Urothelium cell line (cell line): ENCODE measurements at regions not wholly inside any gene's neighbourhood (a gene's known extent, or its start where the extent isn't known, plus 50 kb on each side); places are given as distances from the start of the nearest gene placed in this dataset.
A peak's percentile ranks its signal among the peaks of the same experiment; 100 is the strongest.

ENCODE experiments used
- DNase-seq: peaks from one replicate; pipeline ENCODE4 v3.0.0; 2011; ENCODE audit warnings: low spot score, mixed read lengths
- FAIRE-seq: peaks from 2 replicates; lab custom pipeline; 2011; peaks lifted over from hg19 to GRCh38; lab: Jason Lieb, UNC

DNA sequence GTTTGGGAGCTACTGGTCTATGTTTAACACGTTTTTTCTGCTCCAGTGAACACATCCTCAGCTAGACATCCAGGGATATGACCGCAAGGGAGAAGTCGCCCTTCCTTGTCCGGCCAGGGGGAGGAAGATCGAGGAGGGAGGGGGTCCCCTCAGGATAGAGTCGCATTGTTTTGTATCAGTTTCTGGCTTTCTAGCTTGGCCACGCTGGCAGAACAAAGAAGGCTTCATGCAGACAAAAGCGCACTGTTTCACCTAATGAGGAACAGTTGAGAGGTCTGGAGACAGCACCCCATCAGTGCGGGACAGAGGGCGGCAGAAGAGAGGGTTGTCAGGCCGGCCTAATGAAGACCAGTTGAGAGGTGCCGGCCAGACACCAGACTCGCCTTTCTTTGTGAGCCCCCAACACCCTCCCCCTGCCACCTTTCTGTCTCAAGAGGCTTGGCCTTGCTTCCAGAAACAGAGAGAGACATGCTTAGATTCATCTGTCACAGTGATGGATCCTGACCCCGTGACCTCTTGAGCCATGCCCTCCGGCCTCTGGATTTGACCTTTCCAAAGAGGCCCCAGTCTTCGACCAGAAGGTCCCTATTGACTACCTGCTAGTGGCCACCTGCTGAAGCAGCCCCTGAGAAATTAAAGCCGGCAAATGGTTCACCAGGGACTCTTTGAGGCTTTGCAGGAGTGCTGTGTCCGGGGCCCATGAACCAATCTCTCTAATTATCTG lies 254.7 kb upstream of the TBX3 start:
- DNase-seq (no peak), FAIRE-seq (no peak)

DNA sequence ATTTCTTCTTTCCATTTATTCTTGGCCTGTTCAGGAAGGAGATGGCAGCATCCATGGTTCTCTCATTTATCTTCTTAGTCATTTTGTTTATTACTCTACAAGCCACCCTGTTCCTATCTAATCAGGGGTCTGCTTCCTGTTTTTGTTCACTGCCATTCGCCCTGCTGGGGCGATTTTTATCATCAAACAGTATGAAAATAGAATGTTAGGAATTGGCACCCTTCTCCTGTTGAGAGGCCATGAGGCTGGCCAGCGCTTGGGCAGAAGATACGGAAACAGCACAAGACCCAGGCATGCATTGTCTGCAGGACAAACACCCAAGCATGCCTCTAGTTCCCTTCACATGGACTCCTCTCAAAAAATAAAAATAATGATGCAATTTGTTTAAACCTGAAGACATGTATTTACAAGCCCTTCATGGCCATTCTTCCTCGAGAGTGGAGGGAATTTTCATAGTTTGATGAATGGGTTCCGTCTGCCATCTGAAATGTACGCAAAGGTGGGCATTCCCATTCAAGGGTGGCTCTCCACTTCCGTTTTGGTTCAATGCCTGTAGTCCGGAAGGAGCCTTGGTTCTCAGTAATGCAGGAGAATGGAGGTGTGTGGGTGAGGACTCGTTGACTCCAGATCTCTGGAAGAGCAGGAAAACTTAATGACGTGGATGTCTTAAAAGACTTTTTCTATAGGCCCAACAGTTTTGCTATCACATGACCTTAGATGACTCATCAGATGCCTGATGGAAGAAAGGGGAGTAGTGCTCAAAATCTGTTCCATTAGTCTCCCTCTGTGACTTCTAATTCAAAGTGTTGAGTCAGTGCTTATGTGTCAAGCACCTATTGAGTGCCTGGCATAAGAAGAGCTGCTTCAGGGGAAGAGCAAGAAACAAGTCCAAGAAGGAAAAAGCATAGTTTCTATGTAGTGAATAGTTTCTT lies 252.4 kb upstream of the TBX3 start:
- FAIRE-seq (no peak), DNase-seq (peak; percentile 21)

DNA sequence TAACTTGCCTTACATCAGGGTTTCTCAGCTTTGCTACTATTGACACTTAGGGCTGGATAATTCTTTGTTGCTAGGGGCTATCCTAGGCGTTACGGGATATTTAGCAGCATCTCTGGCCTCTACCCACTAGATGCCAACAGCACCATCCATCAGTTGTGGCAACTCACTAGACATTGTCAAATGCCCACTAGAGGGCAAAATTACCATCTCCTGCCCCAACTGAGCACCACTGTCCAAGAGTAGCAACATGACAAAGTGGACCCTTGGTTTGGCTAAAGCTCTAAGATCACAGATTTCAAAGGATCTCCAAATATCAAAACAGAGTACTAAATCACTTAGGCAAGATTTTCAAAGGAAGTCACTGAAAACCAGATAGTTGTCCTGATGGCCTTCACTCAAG lies 251.7 kb upstream of the TBX3 start:
- no peak for FAIRE-seq

DNA sequence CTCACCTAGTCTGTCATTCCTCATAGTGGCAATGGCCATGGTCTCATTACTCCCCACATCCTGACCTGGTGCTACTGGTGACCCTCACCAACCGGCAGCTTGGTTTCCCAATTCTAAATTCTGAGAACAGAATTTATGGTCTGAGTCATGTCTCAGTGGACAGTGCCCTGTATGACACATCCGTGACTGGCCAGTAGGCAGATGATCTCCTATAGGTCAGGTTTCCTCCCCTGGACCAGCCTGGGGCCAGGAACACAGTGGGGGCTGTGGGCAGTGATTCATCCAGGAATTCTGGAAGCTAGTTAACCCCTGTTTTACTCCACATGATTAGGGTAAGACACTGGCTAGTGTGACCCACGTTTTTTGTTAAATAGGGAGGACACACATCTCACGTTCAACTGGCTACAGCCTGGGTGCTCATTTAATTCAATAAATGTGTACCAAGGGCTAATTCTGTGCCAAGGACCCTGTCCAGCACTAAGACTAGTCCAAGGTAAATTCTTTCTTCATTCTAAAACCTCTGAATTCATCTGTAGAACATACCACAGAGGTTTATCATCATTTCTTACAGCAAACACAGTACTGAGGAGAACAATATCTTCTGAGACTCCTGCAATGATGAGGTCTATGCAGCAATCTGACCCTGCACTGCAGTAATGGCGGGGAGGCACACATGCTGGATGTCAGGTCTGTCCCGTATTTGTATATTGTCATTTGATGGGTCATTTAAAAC lies 249.6 kb upstream of the TBX3 start:
- DNase-seq (peak; percentile 84), FAIRE-seq (peak; percentile 84)

More for the DNA sequence above, 251.7 kb upstream of the TBX3 start:
- no peak for DNase-seq

DNA sequence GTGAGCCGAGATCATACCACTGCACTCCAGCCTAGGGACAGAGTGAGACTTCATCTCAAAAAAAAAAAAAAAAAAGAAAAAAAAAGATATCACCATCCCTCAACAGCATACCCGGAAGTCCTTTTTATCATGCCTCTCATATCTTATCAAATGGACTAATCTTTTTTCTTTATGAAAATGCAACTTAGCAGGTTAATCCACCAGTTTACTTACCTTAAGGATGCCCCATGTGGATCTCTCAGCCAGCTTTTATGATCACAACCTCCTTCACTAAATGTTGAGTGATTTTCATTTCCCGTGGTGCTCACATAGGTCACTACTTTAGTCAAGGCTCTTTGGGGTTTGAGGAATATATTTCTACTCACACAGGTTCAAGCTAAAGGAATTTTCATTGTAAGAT lies 248.8 kb upstream of the TBX3 start:
- FAIRE-seq, result no peak
- no peak for DNase-seq

DNA sequence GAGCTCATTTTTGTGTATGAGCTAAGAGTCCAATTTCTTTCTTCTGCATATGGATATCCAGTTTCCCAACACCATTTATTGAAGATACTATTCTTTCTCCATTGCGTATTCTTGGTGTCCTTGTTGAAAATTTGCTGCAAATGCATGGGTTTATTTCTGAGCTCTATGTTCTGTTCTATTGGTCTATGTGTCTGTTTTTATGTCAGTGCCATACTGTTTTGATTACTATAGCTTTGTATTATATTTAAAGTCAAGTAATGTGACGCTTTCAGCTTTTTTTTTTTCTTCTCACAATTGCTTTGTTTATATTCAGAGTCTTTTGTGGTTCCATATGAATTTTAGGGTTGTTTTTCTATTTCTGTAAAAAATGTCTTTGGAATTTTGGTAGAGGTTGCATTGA lies 247.1 kb upstream of the TBX3 start:
- FAIRE-seq (no peak), DNase-seq (no peak)

DNA sequence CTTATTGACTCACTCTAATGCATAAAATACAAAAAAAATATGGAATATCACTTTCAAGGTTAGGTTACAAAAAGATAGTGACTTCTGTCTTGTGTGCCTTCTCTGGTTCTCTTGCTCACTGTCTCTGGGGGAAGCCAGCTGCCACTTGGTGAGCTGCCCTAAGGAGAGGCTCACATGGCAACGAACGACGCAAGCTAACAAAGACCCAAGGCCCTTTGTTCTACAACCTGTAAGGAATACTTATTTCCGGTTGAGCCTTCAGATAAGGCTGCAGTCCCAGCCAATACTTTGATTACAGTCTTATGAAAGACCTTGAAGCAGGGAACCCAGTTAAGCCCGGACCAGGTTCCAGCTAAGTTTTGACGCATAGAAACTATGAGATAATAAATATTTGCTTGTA lies 242.4 kb upstream of the TBX3 start:
- no peak for FAIRE-seq

DNA sequence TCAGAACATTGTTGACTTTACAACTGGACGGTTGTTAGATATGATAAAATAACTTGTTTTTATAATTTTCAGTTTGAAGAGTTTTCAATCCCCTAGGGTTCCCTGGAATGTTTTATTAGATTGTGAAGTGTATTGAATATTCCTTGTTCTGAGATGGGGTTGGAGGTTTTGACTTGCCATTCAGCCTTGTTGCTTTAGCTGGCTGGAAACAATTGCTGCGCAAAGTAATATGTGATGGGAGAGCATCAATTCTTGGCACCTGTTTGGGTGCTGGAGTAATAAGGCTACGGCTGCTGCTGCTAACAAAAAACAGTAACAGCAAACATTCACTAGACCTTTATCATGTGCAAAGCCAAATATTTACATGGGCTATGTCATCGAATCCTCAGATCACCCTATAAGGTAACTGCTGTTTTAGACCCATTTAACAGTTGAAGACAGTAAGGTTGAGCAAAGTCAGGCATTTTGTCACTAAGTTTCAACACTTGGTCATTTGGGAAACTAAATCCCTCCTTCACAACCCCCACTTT lies 241.0 kb upstream of the TBX3 start:
- FAIRE-seq (no peak), DNase-seq (no peak)

More for the DNA sequence above, 242.4 kb upstream of the TBX3 start:
- no peak for DNase-seq

DNA sequence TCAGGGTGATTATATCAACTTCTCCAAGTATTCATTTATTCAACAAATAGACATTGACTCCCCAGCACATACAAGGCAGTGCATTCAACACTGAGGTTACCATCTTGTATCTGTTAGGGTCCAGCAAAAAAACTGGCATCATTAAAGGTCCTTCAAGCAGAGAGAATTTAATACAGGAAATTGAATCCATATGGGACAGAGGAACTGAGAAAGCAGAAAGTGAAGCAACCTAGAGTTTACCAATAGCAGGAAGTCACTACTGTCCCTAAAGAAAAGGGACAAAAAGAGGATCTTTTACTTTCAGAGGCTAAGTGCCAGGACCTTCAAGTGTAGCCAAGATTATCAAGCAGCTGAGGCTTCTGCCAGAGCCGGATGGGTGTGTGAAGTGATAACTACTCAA lies 237.8 kb upstream of the TBX3 start:
- DNase-seq, result no peak
- FAIRE-seq, result no peak

DNA sequence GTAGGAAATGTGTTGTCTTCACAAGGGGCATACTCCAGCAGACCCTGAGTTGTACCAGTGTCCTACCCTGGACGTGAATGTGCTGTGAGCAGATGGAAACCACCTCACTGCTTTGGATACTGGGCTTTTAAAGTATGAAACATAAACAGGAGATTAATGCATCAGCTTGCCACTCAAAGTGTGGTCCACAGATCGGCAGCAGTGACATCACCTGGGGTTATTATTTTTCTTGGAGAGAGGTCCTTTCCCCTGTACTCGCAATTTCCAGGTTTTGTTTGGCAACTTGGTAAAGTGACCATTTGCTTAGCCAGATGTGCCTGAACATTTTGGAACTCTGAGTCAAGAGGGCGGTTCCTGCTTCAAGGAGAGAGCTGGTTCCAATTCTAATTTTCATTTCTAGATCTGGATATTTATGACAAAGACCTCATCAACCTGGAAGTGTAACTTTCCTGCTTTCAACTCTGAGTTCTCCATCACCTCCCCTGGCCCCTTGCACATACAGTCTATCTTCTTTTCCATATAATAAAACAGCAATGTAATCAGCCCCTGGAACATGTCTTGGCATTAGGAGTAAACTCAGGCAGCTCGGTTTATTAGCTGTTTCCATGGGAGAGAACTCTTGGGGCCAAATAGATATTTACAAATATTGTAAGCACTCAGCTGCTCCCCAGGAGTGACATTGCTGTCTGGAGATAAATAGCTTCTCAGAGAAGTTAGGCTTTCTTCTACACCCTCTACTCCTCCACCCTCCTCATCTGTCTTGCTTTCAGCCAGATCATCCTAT lies 237.0 kb upstream of the TBX3 start:
- no peak for FAIRE-seq
- no peak for DNase-seq

DNA sequence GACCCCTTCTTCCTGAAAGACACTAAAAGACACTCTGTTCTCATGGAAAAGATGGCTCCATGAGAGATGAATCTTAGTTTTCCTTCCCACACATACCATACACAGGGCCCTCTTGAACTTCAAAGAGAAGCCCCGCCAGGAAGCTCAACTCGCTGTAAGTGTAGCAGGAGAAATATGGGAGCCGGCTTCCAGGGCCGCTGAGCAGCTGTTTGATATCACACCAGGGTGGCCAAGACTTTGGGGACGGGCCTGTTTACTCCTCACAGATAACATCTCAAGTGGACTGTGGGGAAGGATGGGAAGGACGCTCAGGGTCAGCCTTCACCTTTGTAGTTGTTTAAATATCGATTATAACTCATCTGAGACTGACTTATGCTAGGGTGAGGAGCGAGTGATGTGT lies 235.5 kb upstream of the TBX3 start:
- DNase-seq, result no peak
- no peak for FAIRE-seq

DNA sequence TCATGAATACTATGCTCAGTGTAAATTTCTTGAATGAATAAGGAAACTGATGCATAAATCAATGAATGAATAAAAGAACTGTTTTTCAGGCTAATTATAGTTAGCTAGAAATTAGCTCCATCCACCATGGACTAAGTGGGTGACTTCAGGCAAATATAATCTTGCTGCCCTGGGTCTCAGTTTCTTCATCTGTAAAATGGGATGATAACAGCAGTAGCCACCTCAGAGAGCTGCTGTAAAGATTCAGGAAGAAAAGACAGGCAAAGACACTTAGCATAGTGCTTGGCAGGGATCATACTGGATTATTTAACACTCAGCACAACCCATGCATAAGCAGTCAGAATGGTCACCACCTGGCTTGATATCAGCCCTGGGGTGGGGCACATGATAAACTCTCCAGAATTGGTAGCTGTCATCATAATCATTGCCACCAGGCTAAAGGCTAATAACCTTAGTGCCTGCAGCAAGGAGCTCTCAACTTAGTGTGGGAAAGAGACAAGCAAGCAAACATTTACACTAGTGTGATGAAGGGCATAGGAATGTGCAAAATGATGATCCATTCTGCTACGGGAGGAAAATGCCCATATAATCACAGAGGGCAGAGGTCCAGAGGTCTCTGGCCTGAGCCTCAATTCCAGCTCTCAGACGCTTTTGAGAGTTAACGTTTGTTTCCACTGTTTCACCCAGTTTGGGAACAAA lies 234.7 kb upstream of the TBX3 start:
- peak; percentile 29 for DNase-seq
- no peak for FAIRE-seq

DNA sequence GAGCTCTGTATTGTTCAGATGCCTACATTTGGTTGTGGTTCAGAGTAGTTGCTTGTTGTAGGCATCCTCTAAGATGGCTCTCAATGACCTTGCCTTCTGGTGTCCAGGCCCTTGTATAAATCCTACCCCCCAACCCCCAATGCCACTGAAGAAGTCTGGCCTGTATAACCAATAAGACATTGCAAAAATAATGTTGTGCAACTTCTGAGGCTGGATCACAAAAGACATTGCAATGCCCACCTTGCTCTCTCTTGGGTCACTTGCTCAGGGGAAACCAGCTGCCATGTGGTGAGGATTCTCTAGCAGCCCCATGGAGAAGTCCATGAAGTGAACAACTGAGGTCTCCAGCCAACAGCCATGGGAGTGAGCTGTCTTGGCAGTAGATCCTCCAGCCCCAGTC lies 234.0 kb upstream of the TBX3 start:
- DNase-seq (no peak), FAIRE-seq (no peak)

DNA sequence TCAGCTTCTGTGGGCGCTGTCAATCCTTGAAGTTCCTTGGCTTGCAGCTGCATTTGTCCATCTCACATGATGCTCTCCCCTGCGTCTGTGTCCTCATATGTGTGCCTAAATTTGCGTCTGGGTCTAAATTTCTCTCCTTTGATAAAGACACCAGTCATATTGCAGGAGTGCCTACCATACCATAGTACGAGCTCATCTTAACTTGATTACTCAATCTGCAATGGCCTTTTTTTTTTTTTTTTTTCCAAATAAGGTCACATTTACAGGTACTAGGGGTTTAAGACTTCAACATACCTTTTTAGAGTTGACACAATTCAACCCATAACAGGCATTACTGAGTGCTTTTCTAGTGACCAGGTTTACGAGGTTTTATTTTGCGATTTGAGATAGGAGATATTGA lies 233.3 kb upstream of the TBX3 start:
- no peak for FAIRE-seq

DNA sequence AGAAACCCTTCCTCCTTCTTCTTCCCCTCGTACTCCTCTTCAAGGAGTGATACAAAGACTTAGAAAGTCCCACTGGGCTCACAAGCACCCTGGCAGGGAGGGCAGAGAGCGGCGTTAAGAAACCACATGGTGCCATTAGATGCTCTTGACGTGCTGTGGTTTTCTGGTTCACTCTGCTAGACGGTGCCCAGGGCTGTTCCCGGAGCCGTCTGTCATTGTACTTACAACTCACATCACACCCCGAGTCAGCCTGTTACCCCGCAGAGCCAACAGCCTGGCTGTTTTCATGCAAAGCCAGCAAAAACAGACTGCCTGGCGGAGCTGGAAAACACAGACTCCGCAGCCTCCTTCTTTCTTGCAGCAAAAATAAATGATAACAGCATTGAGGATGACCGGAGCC lies 232.6 kb upstream of the TBX3 start:
- FAIRE-seq (no peak), DNase-seq (no peak)

More for the DNA sequence above, 233.3 kb upstream of the TBX3 start:
- no peak for DNase-seq

DNA sequence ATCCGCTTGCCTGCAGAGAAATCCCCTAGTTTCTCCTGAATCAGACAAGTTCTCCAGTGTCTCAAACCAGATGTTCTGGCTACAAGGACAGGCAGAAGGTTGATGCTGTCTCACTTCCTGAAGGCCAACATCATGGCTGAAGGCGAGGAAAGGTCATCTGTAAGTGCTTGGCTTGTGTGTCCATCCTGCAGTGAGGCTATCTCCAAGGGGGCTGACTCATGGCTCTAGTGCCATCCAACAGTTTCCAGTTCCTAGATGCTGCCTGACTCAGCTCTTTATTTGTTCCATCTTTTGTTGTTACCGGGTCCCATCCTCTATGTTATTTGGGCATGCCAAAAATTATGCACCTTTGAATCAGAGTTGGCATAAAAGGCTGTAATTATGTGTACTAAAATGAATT lies 232.1 kb upstream of the TBX3 start:
- FAIRE-seq (no peak), DNase-seq (no peak)

DNA sequence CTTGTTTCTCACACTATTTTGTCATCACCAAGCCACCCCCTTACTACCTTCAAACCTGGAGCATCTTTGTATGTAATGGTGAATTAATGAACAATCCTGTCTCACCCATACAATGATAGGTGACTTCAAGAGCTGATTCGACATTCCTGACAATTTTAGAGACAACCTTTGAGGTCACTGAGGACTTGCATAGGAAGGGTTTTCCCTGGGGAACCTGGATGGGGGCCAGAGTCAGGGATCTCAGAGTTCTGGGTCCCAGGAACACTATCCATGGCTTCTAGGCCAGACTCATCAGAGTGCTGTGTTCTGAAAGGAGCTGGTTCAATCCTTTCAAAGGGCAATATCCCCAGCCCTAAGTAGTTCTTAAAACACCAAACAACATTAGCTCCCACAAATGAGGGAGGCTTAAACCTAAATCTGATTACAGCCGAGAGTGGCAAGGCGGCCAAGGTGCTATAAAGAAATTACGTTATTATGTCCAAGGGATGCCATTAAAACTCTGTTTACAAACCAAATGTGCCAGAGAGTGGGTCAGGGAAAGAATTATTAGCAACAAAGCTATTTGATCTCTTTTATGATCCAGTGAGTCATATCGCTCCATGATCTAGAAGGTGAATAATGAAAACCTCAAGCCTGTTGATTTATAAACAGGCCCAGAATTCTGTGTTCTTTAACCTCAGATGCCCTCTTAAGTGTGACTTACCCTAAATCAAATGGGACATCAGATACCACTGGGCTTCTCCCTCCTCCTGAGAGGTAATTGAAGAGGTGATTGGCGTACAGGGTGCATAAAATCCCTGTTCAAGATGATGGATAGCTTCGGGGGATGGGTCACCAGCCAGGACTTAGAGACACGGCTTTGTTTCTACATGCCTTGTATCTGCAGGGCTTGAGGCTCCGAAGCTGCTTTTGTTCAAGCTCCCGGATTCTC lies 230.2 kb upstream of the TBX3 start:
- DNase-seq (peak; percentile 76), FAIRE-seq (no peak)

DNA sequence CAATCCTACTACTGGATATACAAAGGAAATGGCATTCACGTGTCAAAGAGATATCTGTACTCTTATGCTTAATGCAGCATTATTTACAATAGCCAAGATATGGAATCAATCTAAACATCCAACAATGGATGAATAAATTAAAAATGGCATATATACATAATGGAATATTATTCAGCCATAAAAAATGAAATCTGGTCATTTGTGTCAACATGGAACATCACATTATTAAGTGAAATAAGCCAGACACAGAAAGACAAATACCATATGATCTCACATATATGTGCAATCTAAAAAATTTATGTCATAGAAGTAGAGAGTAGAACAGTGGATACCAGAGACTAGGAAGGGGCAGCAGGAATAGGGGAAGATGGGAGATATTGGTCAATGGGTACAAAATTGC lies 228.8 kb upstream of the TBX3 start:
- FAIRE-seq, result no peak
- DNase-seq, result no peak

DNA sequence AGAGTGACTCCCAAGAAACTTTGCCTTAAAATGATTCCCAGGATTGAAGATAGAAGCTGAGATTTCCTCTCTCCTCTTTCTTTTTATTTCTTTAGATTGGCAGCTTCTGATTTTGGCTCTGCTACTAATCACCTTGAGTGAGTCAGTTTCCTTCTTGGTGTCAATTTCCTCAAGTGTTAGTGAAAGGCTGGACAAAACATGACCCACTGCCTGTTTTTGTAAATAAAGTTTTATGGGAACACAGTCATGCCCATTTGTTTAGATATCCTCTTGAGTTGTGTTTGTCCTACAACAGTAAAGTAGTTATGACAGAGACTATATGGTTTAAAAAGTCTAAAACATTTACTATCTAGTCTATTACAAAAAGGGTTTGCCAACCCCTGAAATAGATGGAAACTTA lies 227.2 kb upstream of the TBX3 start:
- FAIRE-seq (no peak), DNase-seq (no peak)
